ENCODE measurements at regions not wholly inside any gene's neighbourhood (a gene's known extent, or its start where the extent isn't known, plus 50 kb on each side); places are given as distances from the start of the nearest gene placed in this dataset.

- DNase-seq = no peak
Measured at GRCh38 chr20:20933142-20933958, 172.8 kb downstream of the LINC00237 start.

GRCh38 chr20:20932156-20932555 is 174.0 kb downstream of the LINC00237 start:
- no peak for DNase-seq

GRCh38 chr20:20931632-20932031 is 174.5 kb downstream of the LINC00237 start:
- no peak for DNase-seq

- DNase-seq = no peak
Measured at GRCh38 chr20:20931024-20931423, 175.1 kb downstream of the LINC00237 start.

GRCh38 chr20:20930500-20930899 is 175.7 kb downstream of the LINC00237 start:
- DNase-seq = no peak

- no peak for DNase-seq
Measured at GRCh38 chr20:20929341-20929740, 176.8 kb downstream of the LINC00237 start.

- no peak for DNase-seq
Measured at GRCh38 chr20:20926222-20926905, 179.8 kb downstream of the LINC00237 start.

- no peak for DNase-seq
Measured at GRCh38 chr20:20920433-20920832, 185.7 kb downstream of the LINC00237 start.

- DNase-seq = no peak
Measured at GRCh38 chr20:20915844-20916243, 190.3 kb downstream of the LINC00237 start.

- DNase-seq = no peak
Measured at GRCh38 chr20:20904501-20904831, 192.0 kb upstream of the RALGAPA2 start.

GRCh38 chr20:20903773-20904500 is 191.5 kb upstream of the RALGAPA2 start:
- DNase-seq = no peak

- no peak for DNase-seq
Measured at GRCh38 chr20:20897922-20898321, 185.5 kb upstream of the RALGAPA2 start.

GRCh38 chr20:20897145-20897544 is 184.7 kb upstream of the RALGAPA2 start:
- DNase-seq = no peak

- DNase-seq = no peak
Measured at GRCh38 chr20:20896606-20897005, 184.2 kb upstream of the RALGAPA2 start.

- no peak for DNase-seq
Measured at GRCh38 chr20:20895537-20895936, 183.1 kb upstream of the RALGAPA2 start.

- DNase-seq = no peak
Measured at GRCh38 chr20:20894753-20895152, 182.3 kb upstream of the RALGAPA2 start.

- DNase-seq = no peak
Measured at GRCh38 chr20:20894280-20894679, 181.8 kb upstream of the RALGAPA2 start.

GRCh38 chr20:20892328-20892727 is 179.9 kb upstream of the RALGAPA2 start:
- DNase-seq = no peak

GRCh38 chr20:20890751-20891150 is 178.3 kb upstream of the RALGAPA2 start:
- no peak for DNase-seq

GRCh38 chr20:20888936-20889335 is 176.5 kb upstream of the RALGAPA2 start:
- DNase-seq = no peak

GRCh38 chr20:20888266-20888656 is 175.8 kb upstream of the RALGAPA2 start:
- DNase-seq = no peak

- DNase-seq = no peak
Measured at GRCh38 chr20:20887593-20888265, 175.3 kb upstream of the RALGAPA2 start.

- no peak for DNase-seq
Measured at GRCh38 chr20:20881808-20882207, 169.4 kb upstream of the RALGAPA2 start.

Data from islet precursor cell (in vitro differentiated cells).